ENCODE measurements at regions not wholly inside any gene's neighbourhood (a gene's known extent, or its start where the extent isn't known, plus 50 kb on each side); places are given as distances from the start of the nearest gene placed in this dataset.

- H4K8ac ChIP-seq (ENCODE audit: extremely low read depth, insufficient read depth, low read length), result no peak overlapping the region
- H2BK20ac ChIP-seq (ENCODE audit: low read length), result no peak overlapping the region
- no peak overlapping the region for H3K23ac ChIP-seq (ENCODE audit: insufficient read length)
- no peak overlapping the region for H3K4me3 ChIP-seq (ENCODE audit: extremely low read depth in 1 of 4, insufficient read depth in 2 of 4, low read depth in 3 of 4, low read length in 4 of 4)
- H2BK15ac ChIP-seq (ENCODE audit: low read length), result no peak overlapping the region
- TF ChIP-seq TEAD4 (IDR thresholded peaks at IDR 0.05; ENCODE audit: low read depth, low read length) (peak; percentile 76), TBP (IDR thresholded peaks at IDR 0.05; ENCODE audit: low read depth, low read length) (no peak)
- H3K14ac ChIP-seq (ENCODE audit: insufficient read length), result no peak overlapping the region
- no peaks in the 10 kb centered on the region for H3K79me2 ChIP-seq (ENCODE audit: control insufficient read depth in 1 of 2, insufficient read depth in 2 of 2, low read length in 2 of 2)
- H4K5ac ChIP-seq (ENCODE audit: insufficient read length, low read depth, low read length), result no peak overlapping the region
- H3K9ac ChIP-seq (replicated peaks in 1 of 4; ENCODE audit: extremely low read depth in 1 of 4, low read depth in 3 of 4, low read length in 3 of 4), result no peak overlapping the region
- no peaks in the 10 kb centered on the region for H4K20me1 ChIP-seq (replicated peaks in 1 of 2; ENCODE audit: control insufficient read depth in 1 of 2, insufficient read depth in 2 of 2, low read length in 2 of 2)
- 27% methylated on average over 4 of the region's 4 CpGs; no CpG with 5 or more reads in 1 of the 2 experiments for WGBS, 2 experiments (ENCODE audit: extremely low coverage in 1 of 2, insufficient coverage in 1 of 2, insufficient read length in 1 of 2, insufficient replicate concordance in 2 of 2, low coverage in 1 of 2, low lambda C conversion rate in 2 of 2, missing lambda C conversion rate in 1 of 2)
- H4K91ac ChIP-seq (replicated peaks; ENCODE audit: insufficient read length, low read length), result no peak overlapping the region
- H3K27me3 ChIP-seq (replicated peaks in 1 of 4; ENCODE audit: control insufficient read depth in 3 of 4, extremely low read depth in 1 of 4, insufficient read depth in 3 of 4, low read length in 3 of 4), result no peaks in the 10 kb centered on the region
- no peaks in the 10 kb centered on the region for H3K9me3 ChIP-seq (ENCODE audit: insufficient read depth in 2 of 2, low read depth in 1 of 2, low read length in 1 of 2)
- H3K23me2 ChIP-seq (ENCODE audit: low read depth, low read length), result no peaks in the 10 kb centered on the region; the same call in 1 of the 2 replicates
- H3K36me3 ChIP-seq (ENCODE audit: control insufficient read depth in 2 of 4, insufficient read depth in 4 of 4, low read length in 3 of 4), result no peaks in the 10 kb centered on the region
- no peak overlapping the region for H3K56ac ChIP-seq (replicated peaks; ENCODE audit: insufficient read length, low read depth, low read length)
- POLR2A ChIA-PET (ENCODE audit: partially characterized antibody), result no interaction called here
- H2AK5ac ChIP-seq (ENCODE audit: low read depth, low read length), result no peak overlapping the region
- DNase-seq (ENCODE audit: low read depth in 1 of 2, low spot score in 2 of 2) (peak in 1 of 2 experiments; percentile 59), FAIRE-seq (peak; percentile 86)
- no peak overlapping the region for H2BK120ac ChIP-seq (replicated peaks; ENCODE audit: low read depth, low read length)
- H3K4me1 ChIP-seq (replicated peaks in 1 of 4; ENCODE audit: control insufficient read depth in 3 of 4, insufficient read depth in 4 of 4, low read length in 3 of 4), result peaks cover 3 to 6% (median 4%) of the 10 kb centered on the region in 4 experiments; a peak in 6 of 7 replicates
- H3K4ac ChIP-seq (replicated peaks; ENCODE audit: insufficient read length, low read depth, low read length), result no peak overlapping the region
- H3K4me2 ChIP-seq (ENCODE audit: insufficient read depth in 1 of 2, low read depth in 2 of 2, low read length in 2 of 2), result peak overlapping the region in 1 of 2 experiments; percentile 24; a peak in 1 of 4 replicates
- no peak overlapping the region for H3K27ac ChIP-seq (ENCODE audit: low read depth, low read length)
- H2AFZ ChIP-seq (ENCODE audit: low read length), result peak overlapping the region; percentile 81
- H3K18ac ChIP-seq (ENCODE audit: extremely low read depth, low read length), result no peak overlapping the region
- no peak overlapping the region; the same call in 1 of the 2 replicates for H2BK12ac ChIP-seq (ENCODE audit: low read depth, low read length)
- CTCF ChIA-PET (ENCODE audit: partially characterized antibody), result interaction anchor here (1.2 to 3.2 kb wide), 6 partner anchors 12 to 48 kb away, joined by 3 to 24 read pairs (median 4); no protein-coding TSS in a partner anchor
- H2BK5ac ChIP-seq (ENCODE audit: low read depth, low read length), result 0 out of 2 replicates have a peak overlapping the region, but pooled peaks have one; percentile 13
- no peaks in the 10 kb centered on the region for H3K79me1 ChIP-seq (ENCODE audit: low read depth, low read length)
Measured at GRCh38 chr3:124513610-124513997, 216.6 kb upstream of the UMPS start.
